ENCODE measurements at regions not wholly inside any gene's neighbourhood (a gene's known extent, or its start where the extent isn't known, plus 50 kb on each side); places are given as distances from the start of the nearest gene placed in this dataset.

- DNase-seq = no peak
These were observed 131.2 kb downstream of the MAGEB5 start for GRCh38 chrX:26347171-26347570.

- DNase-seq = no peak
These were observed 118.3 kb downstream of the MAGEB5 start for GRCh38 chrX:26334232-26334631.

GRCh38 chrX:26328608-26329319 lies 112.8 kb downstream of the MAGEB5 start:
- no peak for DNase-seq

- DNase-seq = no peak
These were observed 93.3 kb downstream of the MAGEB5 start for GRCh38 chrX:26309262-26309661.

- no peak for DNase-seq
These were observed 79.5 kb downstream of the MAGEB5 start for GRCh38 chrX:26295425-26295824.

- no peak for DNase-seq
These were observed 70.9 kb downstream of the MAGEB5 start for GRCh38 chrX:26286836-26287235.

Data from NCI-H524 (cell line).